ENCODE measurements at regions not wholly inside any gene's neighbourhood (a gene's known extent, or its start where the extent isn't known, plus 50 kb on each side); places are given as distances from the start of the nearest gene placed in this dataset.

DNA sequence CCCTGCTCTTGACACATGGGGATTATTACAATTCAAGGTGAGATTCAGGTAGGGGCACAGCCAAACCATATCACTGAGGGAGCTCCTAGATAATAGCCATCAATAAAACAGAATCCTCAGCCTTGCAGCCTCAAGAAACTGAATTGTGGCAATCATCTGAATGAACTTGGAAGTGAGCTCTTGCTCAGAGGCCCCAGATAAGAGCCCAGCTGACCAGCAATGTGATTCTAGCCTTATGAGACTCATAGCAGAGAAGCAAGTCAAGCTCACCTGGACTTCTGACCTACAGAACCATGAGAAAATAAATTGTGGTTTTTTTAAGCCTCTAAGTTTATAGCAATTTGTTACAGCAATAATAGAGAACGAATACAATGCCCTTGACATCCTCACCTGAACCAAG, 302.5 kb downstream of the LTN1 start:
- FAIRE-seq (no peak), DNase-seq (ENCODE audit: low read depth, low spot score) (no peak)
- H3K4me2 ChIP-seq (ENCODE audit: insufficient read depth, low read length), result no peak overlapping the region
- H3K79me2 ChIP-seq (ENCODE audit: control insufficient read depth, insufficient read depth, low read length), result no peaks in the 10 kb centered on the region
- no peak for TF ChIP-seq POLR2AphosphoS5 (IDR thresholded peaks at IDR 0.05; ENCODE audit: insufficient read depth, low read depth, low read length)
- TF ChIP-seq JUN (IDR thresholded peaks at IDR 0.05; ENCODE audit: borderline replicate concordance, insufficient read depth, insufficient read length, low read depth), result no peak
- TF ChIP-seq, protein P1, sequence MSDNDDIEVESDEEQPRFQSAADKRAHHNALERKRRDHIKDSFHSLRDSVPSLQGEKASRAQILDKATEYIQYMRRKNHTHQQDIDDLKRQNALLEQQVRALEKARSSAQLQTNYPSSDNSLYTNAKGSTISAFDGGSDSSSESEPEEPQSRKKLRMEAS (IDR thresholded peaks at IDR 0.05; ENCODE audit: insufficient read depth, insufficient read length), result no peak
- no peak for TF ChIP-seq GATA2 (IDR thresholded peaks at IDR 0.05; ENCODE audit: insufficient read depth, insufficient read length, low read depth, low read length)
- TF ChIP-seq MYC (IDR thresholded peaks at IDR 0.05; ENCODE audit: low read depth, low read length), result no peak
- TF ChIP-seq EZH2 (IDR thresholded peaks at IDR 0.05; ENCODE audit: borderline replicate concordance, low read depth, low read length, severe bottlenecking), result no peak
- TF ChIP-seq POLR2A (IDR thresholded peaks at IDR 0.05; ENCODE audit: low read depth, low read length), result no peak
- TF ChIP-seq FOS (IDR thresholded peaks at IDR 0.05; ENCODE audit: borderline replicate concordance, insufficient read depth, low read length), result no peak
- H4K20me1 ChIP-seq (replicated peaks; ENCODE audit: control insufficient read depth, extremely low read depth, insufficient read depth, low read length), result no peaks in the 10 kb centered on the region
- ChIA-PET POLR2A (no interaction called here), CTCF (interaction anchor here (1.7 kb wide), 1 partner anchor 55 kb away, joined by 5 read pairs; no protein-coding TSS in a partner anchor)
- no peaks in the 10 kb centered on the region for H3K27me3 ChIP-seq (ENCODE audit: control insufficient read depth in 2 of 2, insufficient read depth in 2 of 2, low read length in 2 of 2)
- H3K9me3 ChIP-seq (replicated peaks; ENCODE audit: control insufficient read depth, insufficient read depth, low read length), result no peaks in the 10 kb centered on the region
- H3K9ac ChIP-seq (replicated peaks; ENCODE audit: extremely low read depth, insufficient read depth, low read length), result no peak overlapping the region
- no peaks in the 10 kb centered on the region for H3K9me1 ChIP-seq (replicated peaks; ENCODE audit: control insufficient read depth, extremely low read depth, insufficient read depth, low read length)
- dilution Hi-C loops (cut with MboI; ENCODE audit: extremely low pct_ligation_motif_present, low sequenced_read_pairs), result no loop called here
- no peaks in the 10 kb centered on the region for H3K36me3 ChIP-seq (ENCODE audit: control insufficient read depth in 2 of 2, extremely low read depth in 1 of 2, insufficient read depth in 2 of 2, low read length in 2 of 2)
- BruUV-seq (replicated peaks), result no TSS peak
- H3K4me3 ChIP-seq (replicated peaks in 1 of 3; ENCODE audit: insufficient read depth in 1 of 3, low read depth in 1 of 3, low read length in 3 of 3), result no peak overlapping the region
- no peaks in the 10 kb centered on the region for H3K4me1 ChIP-seq (ENCODE audit: control insufficient read depth, extremely low read depth, insufficient read depth, low read length)
- no peak overlapping the region for H3K27ac ChIP-seq (ENCODE audit: insufficient read depth, low read depth, low read length)
- intact Hi-C loops (cut with micrococcal nuclease), result no loop called here
- H2AFZ ChIP-seq (ENCODE audit: low read depth, low read length), result no peak overlapping the region

DNA sequence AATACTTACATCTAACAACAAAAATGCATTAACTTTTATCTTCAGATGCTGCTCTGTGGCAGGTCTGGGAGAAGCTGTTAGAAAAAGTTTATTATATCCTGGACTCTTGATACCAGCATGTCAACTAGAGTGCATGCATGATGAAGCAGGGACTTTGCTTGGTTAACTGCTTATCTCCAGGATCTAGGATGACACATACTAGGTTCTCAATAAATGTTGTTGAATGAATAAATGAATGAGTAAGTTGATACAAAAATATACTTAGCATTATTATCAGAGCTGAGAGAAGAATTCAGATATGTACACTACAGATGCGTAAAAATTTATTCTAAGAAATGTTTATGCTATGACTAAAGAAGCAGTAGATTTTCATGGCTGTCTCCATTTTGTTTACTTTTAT, 304.3 kb downstream of the LTN1 start:
- BruUV-seq (replicated peaks), result no TSS peak
- Histone ChIP-seq H3K79me2 (ENCODE audit: control insufficient read depth, insufficient read depth, low read length) (no peaks in the 10 kb centered on the region), H3K4me3 (replicated peaks in 1 of 3; ENCODE audit: insufficient read depth in 1 of 3, low read depth in 1 of 3, low read length in 3 of 3) (no peak overlapping the region), H3K9ac (replicated peaks; ENCODE audit: extremely low read depth, insufficient read depth, low read length) (no peak overlapping the region), H3K27me3 (ENCODE audit: control insufficient read depth in 2 of 2, insufficient read depth in 2 of 2, low read length in 2 of 2) (no peaks in the 10 kb centered on the region), H3K4me1 (ENCODE audit: control insufficient read depth, extremely low read depth, insufficient read depth, low read length) (no peaks in the 10 kb centered on the region), H3K27ac (ENCODE audit: insufficient read depth, low read depth, low read length) (no peak overlapping the region), H3K4me2 (ENCODE audit: insufficient read depth, low read length) (no peak overlapping the region), H2AFZ (ENCODE audit: low read depth, low read length) (no peak overlapping the region), H3K36me3 (ENCODE audit: control insufficient read depth in 2 of 2, extremely low read depth in 1 of 2, insufficient read depth in 2 of 2, low read length in 2 of 2) (no peaks in the 10 kb centered on the region), H4K20me1 (replicated peaks; ENCODE audit: control insufficient read depth, extremely low read depth, insufficient read depth, low read length) (no peaks in the 10 kb centered on the region), H3K9me3 (replicated peaks; ENCODE audit: control insufficient read depth, insufficient read depth, low read length) (no peaks in the 10 kb centered on the region), H3K9me1 (replicated peaks; ENCODE audit: control insufficient read depth, extremely low read depth, insufficient read depth, low read length) (no peaks in the 10 kb centered on the region)
- DNase-seq (ENCODE audit: low read depth, low spot score) (no peak), FAIRE-seq (no peak)
- ChIA-PET CTCF (interaction anchor here (1.6 kb wide), 1 partner anchor 10 kb away, joined by 4 read pairs; no protein-coding TSS in a partner anchor), POLR2A (no interaction called here)
- intact Hi-C loops (cut with micrococcal nuclease), result no loop called here
- TF ChIP-seq, protein P2, sequence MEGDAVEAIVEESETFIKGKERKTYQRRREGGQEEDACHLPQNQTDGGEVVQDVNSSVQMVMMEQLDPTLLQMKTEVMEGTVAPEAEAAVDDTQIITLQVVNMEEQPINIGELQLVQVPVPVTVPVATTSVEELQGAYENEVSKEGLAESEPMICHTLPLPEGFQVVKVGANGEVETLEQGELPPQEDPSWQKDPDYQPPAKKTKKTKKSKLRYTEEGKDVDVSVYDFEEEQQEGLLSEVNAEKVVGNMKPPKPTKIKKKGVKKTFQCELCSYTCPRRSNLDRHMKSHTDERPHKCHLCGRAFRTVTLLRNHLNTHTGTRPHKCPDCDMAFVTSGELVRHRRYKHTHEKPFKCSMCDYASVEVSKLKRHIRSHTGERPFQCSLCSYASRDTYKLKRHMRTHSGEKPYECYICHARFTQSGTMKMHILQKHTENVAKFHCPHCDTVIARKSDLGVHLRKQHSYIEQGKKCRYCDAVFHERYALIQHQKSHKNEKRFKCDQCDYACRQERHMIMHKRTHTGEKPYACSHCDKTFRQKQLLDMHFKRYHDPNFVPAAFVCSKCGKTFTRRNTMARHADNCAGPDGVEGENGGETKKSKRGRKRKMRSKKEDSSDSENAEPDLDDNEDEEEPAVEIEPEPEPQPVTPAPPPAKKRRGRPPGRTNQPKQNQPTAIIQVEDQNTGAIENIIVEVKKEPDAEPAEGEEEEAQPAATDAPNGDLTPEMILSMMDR (IDR thresholded peaks at IDR 0.05; ENCODE audit: extremely low read depth in 1 of 2, insufficient read depth in 1 of 2, low read depth in 1 of 2, low read length in 2 of 2), result no peak
- TF ChIP-seq MYC (IDR thresholded peaks at IDR 0.05; ENCODE audit: low read depth, low read length) (no peak), JUN (IDR thresholded peaks at IDR 0.05; ENCODE audit: borderline replicate concordance, insufficient read depth, insufficient read length, low read depth) (no peak), FOS (IDR thresholded peaks at IDR 0.05; ENCODE audit: borderline replicate concordance, insufficient read depth, low read length) (no peak), EZH2 (IDR thresholded peaks at IDR 0.05; ENCODE audit: borderline replicate concordance, low read depth, low read length, severe bottlenecking) (no peak), GATA2 (IDR thresholded peaks at IDR 0.05; ENCODE audit: insufficient read depth, insufficient read length, low read depth, low read length) (peak; percentile 73)
- TF ChIP-seq, protein P1 (IDR thresholded peaks at IDR 0.05; ENCODE audit: insufficient read depth, insufficient read length), result no peak
- dilution Hi-C loops (cut with MboI; ENCODE audit: extremely low pct_ligation_motif_present, low sequenced_read_pairs), result no loop called here
